K562 (cell line): ENCODE measurements at regions not wholly inside any gene's neighbourhood (a gene's known extent, or its start where the extent isn't known, plus 50 kb on each side); places are given as distances from the start of the nearest gene placed in this dataset.

ENCODE experiments used
- BHLHE40 ChIP-seq: IDR thresholded peaks from 2 replicates; pipeline ENCODE4 v1.6.1; 2011; ENCODE audit warnings: low read length, improper control_type of control experiment
- CCAR2 ChIP-seq: fragments of 200-400 bp; formaldehyde crosslinking; IDR thresholded peaks from 2 replicates; pipeline ENCODE4 v1.6.1; 2017; ENCODE audit warnings: mild to moderate bottlenecking, low read depth, low read length
- EZH2 ChIP-seq: IDR thresholded peaks from 2 replicates; pipeline ENCODE4 v1.6.1; 2012; ENCODE audit warnings: low read depth, mild to moderate bottlenecking, inconsistent platforms, low read length, borderline replicate concordance
- YBX1 ChIP-seq: fragments of 450-650 bp; IDR thresholded peaks from 2 replicates; pipeline ENCODE4 v1.7.1; 2016; ENCODE audit warnings: mild to moderate bottlenecking
- ZNF316 ChIP-seq: fragments of 450-650 bp; IDR thresholded peaks from 2 replicates; pipeline ENCODE4 v1.6.1; 2016
- TF ChIP-seq, protein P1 (sequence below): sonication (generic); formaldehyde crosslinking; IDR thresholded peaks from 2 replicates; pipeline ENCODE4 v1.8.1; 2022; ENCODE audit warnings: missing genetic modification reagents
- TF ChIP-seq, protein P2 (sequence below), 3 experiments: IDR thresholded peaks in 2 of 3; conservative IDR thresholded peaks in 1 of 3; 2 replicates each; pipeline ENCODE4 v1.5.1; 2011 to 2012; ENCODE audit warnings: low read length in 3 of 3, mild to moderate bottlenecking in 3 of 3, control low read depth in 2 of 3, improper control_type of control experiment in 1 of 3, inconsistent platforms in 1 of 3, low read depth in 1 of 3, mixed read lengths in 1 of 3, moderate library complexity in 1 of 3; ENCODE audit not compliant: insufficient read depth in 2 of 3

DNA sequence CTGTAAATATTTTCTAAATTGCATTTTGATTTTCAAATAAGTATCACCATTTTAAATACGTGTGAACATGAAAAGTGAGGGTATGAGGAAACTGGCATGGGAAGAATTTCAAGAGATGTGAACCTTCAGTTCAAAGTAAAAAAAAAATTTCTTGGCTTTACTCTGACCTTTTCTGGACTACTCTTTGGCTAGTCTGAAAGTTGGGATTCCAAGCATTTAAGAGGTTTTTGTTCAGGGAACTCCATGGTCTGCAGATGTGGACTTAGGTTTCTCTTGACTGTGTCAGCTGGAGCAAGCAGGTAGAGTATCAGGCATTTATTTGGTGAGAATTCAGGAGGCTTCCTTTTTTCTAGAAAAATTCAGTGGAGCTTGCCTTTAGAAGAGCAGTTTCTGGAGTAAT is 311.6 kb downstream of the LRIG3 start:
- TF ChIP-seq CCAR2 (no peak), EZH2 (no peak), BHLHE40 (no peak), ZNF316 (no peak), YBX1 (no peak)
- TF ChIP-seq, protein P1, sequence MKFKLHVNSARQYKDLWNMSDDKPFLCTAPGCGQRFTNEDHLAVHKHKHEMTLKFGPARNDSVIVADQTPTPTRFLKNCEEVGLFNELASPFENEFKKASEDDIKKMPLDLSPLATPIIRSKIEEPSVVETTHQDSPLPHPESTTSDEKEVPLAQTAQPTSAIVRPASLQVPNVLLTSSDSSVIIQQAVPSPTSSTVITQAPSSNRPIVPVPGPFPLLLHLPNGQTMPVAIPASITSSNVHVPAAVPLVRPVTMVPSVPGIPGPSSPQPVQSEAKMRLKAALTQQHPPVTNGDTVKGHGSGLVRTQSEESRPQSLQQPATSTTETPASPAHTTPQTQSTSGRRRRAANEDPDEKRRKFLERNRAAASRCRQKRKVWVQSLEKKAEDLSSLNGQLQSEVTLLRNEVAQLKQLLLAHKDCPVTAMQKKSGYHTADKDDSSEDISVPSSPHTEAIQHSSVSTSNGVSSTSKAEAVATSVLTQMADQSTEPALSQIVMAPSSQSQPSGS (CRISPR knock-in tag), result no peak
- TF ChIP-seq, protein P2, sequence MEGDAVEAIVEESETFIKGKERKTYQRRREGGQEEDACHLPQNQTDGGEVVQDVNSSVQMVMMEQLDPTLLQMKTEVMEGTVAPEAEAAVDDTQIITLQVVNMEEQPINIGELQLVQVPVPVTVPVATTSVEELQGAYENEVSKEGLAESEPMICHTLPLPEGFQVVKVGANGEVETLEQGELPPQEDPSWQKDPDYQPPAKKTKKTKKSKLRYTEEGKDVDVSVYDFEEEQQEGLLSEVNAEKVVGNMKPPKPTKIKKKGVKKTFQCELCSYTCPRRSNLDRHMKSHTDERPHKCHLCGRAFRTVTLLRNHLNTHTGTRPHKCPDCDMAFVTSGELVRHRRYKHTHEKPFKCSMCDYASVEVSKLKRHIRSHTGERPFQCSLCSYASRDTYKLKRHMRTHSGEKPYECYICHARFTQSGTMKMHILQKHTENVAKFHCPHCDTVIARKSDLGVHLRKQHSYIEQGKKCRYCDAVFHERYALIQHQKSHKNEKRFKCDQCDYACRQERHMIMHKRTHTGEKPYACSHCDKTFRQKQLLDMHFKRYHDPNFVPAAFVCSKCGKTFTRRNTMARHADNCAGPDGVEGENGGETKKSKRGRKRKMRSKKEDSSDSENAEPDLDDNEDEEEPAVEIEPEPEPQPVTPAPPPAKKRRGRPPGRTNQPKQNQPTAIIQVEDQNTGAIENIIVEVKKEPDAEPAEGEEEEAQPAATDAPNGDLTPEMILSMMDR (IDR thresholded peaks at IDR 0.05 in 2 of 3, conservative IDR thresholded peaks at IDR 0.05 in 1 of 3; ENCODE audit: insufficient read depth in 2 of 3, low read depth in 1 of 3, low read length in 3 of 3), result no peak
